HG03460 (cell line): ENCODE measurements at regions not wholly inside any gene's neighbourhood (a gene's known extent, or its start where the extent isn't known, plus 50 kb on each side); places are given as distances from the start of the nearest gene placed in this dataset.

Source experiments
- ATAC-seq: cut with Tn5 transposase; IDR thresholded peaks from one replicate; pipeline ENCODE4 v1.9.1; 2021; ENCODE audit not compliant: unreplicated experiment

DNA sequence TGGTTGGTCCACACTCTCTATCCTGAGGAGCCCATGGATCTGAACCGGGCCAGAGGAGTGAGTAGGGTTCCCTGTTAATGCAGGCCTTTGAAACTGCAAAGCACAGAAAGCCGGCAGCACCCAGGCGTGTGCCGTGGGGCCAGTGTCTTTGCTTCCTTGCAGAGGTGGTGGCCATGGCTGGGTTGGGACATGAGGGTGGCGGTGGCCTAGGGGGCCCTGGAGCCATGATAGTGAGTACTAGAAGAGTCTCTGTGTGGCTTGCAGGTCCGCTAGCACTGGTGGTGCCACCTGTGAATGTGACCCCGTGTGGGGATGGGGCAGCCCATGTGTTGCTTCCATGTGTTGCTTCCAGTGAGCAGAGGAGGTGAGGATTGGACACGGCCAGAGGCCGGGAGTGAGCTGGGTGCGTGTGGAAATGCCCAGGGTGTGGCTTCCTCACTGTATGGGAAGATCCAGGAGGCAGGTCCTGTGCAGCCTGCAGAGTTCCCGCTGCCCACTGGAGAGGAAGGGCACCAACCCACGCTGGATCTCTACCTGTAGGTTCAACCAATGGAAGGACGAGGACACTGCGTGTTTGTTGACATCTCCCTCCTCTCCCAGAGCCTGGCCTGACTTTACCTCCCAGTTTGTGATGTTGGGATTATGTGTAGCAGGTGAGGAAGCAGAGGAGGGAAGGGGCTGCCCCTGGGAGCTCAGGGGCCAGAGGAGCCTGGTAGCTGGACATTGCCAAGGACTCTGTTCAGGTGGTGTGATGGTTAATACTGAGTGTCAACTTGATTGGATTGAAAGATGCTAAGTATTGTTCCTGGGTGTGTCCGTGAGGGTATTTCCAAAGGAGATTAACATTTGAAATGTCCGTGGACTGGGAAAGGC lies 796.6 kb downstream of the TBC1D22A start:
- ATAC-seq: no peak

DNA sequence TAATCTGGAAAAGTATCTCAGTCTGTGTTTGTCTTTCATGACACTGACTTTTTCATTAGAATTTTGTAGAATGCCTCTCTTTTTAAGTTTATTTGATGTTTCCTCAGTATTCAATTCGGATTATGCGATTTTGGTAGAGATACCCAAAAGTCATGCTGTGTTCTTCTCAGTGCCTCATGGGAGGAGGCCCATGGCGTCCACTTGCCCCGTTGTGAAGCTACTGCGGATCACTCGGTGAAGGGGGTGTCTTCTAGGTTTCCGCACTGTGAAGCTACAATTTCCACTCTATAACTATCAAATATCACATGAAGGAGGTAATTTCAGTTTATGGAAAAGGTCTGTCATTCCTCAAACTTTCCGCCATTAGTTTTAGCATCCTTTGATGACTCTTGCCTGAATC lies 794.0 kb downstream of the TBC1D22A start:
- ATAC-seq: no peak

DNA sequence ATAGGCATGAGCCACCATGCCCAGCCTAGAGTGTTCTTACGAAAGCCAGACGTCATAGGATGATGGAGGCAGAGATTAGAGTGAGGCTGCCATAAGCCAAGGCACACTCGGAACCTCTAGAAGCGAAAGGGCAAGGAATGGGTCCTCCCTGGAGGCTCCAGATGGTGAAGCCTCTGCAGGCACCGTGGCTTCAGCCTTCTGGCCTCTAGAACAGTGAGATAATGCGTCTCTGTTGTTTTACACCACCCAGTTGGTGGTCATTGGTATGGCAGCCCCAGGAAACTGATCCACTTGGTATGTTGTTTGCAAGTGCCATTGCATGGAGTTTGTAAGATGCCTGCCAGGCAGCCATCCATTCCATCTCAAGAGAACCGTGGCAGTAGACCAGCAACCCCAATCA lies 791.0 kb downstream of the TBC1D22A start:
- no peak for ATAC-seq

DNA sequence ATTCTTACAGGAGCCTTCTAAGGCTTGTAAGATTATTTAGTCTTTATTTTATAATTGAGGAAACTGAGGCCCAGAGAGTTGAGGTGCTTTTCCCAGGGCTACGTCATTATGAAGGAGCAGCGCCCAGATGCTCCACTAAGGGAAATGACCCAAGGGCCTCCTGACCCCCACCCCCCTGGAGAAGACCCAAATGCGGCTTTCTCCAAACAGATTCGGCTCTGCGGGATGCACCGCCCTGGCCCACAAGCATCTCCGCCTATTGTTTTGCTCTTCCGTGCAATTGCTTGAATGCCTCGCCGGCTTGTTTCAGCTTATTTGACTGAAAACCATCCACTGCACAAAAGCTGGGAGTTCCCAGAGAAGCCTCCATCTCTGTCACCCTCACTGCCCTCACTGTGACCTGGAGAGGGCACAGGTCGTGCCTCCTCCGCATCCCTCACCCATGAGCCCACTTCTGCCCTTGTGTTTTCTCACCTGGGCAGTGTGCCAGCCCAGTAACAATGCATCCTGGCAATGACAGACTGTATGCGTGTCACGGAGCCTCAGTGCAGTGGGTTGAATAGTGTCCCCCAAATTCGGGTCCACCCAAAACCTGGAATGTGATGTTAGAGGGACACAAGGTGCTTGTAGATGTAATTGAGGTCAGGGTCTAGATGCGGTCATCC lies 790.2 kb downstream of the TBC1D22A start:
- ATAC-seq: no peak

DNA sequence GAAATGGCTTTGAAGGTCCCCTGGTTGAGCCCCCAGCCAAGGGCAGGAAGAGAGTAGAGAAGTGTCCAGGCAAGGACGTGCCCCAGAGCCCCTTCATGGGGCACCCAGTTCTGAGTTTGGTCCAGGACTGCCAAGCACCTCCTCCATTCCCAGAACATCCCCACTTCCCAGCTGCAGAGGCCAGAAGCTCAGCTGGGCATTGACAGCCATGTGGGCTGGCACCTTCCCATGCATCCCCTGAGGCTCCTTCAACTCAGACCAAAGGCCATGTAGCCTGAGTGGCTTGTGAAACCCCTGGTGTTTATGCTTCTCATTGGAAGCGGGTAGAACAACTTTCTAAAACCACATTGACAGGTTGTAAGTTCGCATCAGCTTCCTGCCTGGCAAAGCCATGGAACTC lies 789.6 kb downstream of the TBC1D22A start:
- ATAC-seq: no peak

DNA sequence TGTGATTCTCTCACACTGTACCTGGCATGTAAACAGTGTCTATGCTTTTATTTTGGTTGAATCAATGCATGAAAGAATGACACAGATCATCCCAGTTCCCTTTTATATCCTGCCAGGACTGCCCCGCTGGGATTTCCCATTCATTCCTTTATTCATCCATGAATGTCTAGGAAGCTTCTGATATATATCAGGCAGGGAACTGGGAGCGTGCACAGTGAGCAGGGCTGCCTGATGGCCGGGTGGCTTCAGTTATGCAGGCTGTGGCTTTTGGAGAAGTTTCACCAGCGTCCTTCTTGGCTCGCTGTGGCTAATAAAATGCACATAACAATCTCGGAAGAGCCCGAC lies 789.0 kb downstream of the TBC1D22A start:
- no peak for ATAC-seq

DNA sequence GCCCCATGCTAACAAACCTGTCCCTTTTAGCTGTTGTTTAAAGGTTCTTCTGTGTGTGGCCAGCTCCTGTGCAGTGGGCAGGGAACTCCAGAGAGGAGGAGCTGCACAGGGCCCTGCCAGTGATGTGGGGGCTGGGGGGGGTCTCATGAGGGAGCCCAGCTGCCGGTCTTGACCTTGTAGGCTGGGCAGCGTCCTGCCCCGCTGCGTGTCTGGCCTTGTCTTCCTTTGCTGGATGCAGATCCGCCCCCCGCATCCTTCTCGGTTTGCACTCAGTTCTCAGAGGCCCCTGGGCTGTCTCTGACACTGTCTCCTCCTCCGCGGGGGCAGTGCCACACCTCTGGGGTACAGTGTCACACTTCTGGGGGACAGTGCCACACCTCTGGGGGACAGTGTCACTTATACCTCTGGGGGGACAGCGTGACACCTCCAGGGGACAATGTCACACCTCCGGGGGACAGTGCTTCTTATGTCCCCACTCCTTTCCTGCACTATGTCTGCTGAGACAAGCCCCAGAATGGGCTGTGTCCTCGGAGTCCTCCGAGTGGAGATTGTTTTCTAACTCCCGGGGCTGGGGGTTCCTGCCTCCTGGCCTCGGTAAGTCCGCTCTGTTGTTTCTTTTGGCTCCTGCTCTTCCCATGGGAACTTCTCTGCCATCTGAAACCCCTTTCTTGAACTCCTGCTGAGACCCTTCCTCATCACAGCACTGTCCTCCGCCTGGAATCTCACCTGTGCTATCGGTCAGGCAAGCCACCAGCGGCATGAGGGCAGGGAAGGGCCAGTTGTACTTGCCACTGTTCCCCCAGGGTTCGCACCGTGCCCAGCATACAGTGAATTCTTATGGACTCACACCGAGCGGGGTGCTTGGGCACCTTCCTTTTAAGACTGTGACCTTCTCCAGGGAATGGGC lies 788.3 kb downstream of the TBC1D22A start:
- no peak for ATAC-seq

DNA sequence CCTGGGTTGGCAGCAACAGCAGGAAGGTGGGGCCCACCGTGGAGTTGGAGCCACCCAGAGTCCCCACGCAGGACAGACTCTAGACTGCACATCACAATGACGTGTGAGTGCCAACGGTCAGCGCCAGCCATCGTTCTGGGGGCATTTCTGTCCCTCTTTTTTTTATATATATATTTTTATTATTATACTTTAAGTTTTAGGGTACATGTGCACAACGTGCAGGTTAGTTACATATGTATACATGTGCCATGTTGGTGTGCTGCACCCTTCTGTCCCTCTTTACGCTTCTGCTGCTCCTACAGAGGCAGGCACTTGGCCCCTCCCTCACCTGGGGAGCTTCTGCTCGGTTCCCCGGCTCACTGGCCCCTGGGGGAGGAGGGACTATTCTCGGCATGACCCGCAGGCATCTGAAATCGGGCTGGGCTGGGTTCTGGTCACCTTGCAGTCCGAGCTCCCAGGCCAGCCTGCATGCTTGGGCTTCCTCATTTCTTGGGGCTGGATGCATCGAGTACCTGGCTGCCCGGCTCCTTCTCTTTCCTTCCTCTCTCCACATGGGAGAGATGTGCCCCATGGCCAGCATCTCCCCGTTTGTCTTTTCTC lies 787.4 kb downstream of the TBC1D22A start:
- no peak for ATAC-seq

DNA sequence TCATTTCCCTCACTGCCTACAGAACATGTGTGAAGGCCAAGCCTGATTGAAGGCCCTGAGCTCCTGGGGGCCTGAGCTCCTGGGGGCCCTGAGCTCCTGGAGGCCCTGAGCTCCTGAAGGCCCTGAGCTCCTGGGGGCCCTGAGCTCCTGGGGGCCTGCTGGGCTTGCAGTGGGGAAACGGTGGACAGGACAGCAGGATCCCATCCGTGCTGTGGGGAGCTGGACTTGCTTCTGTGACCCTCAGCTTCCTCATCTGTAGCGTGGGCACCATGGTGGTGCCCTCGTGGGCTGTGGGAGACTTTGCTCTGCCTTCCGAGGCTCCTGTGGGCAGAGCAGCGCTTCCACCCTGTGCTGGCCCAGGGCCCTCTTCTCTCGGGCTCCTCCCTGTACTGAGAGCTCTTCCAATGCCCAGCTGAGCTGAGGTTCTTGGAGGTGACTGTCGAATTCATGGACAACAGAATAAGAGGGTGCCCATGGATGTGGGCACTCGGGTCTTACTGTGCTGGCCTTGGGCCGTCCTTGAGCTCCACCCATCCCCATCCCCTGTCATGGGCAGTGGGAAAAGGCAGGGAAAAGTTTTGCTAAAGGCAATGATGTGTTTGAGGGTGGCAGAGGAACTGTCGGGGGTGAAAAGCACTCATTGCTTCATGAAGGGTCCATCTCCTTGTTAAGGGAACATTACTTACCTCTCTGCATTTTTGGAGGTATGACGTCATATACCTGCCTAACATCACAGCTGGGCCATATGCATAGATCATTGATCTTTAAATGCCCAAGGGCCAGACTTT lies 786.7 kb downstream of the TBC1D22A start:
- no peak for ATAC-seq

DNA sequence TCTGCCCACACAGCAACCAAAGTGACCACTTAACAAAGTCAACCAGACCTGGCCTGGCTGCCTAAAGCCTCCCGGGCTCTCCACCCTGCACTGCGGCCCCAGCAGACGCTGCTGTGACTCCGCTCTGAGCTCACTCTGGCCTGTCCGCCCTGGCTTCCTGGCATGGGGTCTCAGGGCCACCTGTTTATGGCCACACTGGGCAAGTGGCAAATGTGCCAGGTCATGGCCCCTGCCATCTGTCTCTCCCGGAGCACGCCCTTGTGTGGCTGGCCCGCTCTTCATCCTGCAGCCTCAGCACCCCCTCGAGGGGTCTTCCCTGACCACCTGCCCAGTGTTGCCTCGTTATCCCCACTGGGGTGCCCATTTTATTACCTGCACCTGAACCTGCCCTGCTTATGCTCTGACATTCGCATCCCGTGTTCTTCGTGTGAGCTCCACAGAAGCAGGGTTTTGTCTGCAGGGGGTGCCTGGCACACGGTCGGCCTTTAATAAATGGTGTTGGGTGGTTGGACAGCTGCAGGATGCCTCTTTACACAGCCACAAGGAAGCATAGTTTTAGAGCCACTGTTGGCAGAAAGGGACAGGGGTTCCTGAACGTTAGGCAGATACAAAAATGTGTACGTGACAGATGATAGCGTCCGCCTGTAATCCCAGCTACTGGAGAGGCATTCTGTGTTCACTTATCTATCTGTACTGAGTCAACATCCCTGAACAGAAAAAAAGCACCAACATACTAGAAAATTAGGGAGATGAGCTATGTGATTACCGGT lies 785.6 kb downstream of the TBC1D22A start:
- ATAC-seq: no peak

DNA sequence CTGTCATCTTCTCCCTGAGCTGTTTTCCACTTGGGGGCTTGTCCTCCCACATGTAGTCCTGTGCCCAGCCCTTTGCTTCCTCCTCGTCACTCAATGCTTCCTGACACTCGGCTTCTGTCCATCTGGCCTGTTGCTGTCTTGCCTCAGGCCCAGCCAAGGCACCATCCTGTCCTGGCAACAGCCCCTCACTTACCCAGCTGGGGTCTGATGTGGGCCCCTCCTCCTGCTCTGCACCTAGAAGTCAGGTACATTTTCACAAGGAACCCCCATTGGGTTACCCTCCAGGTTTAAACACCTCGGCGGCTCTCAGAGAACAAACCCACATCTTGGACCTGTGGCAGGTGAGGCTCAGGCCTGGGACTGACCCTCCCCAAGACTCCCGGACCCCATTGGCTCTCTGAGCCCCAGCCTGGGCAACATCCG lies 784.8 kb downstream of the TBC1D22A start:
- ATAC-seq: no peak

DNA sequence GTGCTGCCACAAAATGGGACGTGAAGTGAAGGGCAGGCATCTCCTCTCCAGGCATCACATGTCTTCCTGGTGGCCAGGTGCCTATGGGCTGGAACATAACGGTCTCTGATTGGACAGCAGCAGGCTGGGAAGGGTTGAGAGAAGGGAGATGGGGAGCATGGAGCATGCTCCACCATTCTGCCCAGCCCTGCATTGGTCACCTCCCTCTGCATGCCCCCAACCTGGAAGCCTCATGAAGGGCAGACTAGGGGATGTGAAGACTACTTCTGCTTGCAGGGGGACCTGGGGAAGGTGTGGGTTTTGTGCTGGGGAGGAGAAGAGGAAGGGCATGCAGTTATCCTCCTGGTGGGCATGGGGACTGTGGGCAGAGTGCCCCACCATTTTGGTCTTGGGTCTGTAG lies 782.2 kb downstream of the TBC1D22A start:
- ATAC-seq: no peak

DNA sequence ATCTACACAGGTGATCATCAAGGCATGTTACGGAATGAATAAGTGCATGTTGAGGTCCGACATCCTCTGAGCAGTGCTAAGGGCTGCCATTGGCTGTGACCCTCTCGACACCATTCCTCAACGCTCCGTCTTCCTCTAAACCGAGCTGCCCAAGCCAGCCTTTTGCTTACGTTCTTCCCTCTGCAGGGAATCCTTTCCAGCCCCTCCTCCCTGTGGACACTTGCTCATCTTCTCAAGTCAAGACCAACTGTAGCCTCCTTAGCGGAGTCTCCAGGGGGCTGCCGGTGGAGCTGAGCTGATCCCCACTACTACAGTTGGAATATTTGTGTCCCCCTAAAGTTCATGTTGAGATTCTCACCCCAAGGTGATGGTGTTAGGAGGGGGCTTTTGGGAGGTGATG lies 781.0 kb downstream of the TBC1D22A start:
- no peak for ATAC-seq

DNA sequence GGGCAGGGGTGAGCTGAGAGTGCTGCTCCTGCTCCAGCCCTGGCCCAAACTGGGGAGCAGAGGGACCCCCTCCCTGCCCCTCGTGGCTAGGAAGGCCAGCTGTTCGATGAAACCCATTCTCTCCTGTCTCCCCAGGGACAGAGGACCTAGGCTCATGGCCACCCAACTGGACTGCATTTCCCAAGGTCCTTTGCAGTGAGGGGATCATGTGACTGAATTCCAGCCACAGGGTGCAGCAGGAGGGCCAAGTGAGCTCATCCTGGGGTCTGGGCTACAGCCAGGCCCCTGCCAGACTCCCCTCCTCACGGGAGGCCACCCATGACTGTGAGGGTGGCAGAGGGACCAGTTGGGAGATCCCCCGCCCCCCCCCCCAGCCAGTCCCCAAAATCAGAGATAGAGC lies 777.6 kb downstream of the TBC1D22A start:
- ATAC-seq: no peak

DNA sequence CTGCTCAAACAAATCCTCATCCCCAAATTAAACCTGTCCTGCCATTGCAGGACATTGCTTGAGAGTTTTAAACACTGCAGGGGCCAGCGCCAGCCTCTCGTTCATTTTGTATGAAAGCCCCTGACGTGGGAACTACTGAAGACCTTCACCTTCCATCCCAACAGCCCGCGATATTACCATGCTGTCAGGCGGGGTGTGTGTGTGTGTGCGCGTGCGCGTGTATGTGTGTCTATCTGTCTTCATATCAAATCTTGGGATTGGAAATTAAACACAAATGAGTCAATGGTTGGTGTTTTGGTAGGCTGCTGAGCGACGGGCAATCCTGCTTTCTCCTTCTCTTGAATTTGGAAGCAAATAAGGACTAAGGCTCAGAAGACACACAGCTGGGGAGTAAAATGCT lies 776.9 kb downstream of the TBC1D22A start:
- no peak for ATAC-seq

DNA sequence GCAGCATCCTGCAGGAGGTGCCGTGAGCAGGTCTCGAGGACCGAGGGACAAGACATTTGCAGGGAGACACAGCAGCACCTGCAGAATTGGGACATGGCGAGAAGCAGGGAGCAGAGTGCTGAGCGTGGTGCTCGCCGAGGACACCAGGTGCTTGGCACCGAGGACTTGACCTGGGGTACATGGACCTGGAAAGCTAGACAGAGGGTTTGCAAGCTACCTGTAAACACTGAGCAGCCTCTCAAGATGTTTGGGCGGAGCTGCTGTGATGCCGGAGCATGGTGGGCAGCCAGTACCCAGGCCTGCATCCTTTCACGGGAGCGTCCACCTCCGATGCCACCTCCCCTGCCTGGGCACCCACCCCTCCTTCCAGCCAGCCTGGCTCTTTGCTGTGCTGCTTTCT lies 773.2 kb downstream of the TBC1D22A start:
- ATAC-seq: no peak

DNA sequence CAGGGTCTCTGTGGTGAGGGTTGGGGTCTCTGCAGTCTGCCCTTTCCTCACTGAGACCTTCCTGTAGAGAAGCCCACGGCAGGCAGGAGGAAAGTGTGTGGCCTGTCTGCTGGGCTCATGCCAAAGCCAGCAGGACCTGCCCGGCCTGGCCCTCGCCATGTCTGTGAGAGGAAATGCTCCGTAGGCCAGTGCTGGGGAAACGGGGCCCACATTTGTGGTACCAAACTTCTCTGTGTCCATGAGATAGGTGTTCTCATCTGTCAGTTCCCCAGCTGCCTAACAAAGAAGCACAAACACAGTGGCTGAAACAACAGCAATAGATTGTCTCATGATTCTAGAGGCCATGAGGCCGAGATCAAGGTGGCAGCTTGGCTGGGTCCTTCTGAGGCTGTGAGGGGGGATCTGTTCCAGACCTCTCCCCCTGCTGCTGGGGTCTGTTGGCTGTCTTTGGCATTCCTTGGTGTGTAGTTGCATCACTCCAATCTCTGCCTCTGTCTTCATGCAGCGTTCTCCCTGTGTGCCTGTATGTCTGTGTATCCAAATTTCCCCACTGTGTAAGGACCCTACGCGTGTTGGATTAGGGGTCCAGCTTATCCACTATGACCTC lies 772.5 kb downstream of the TBC1D22A start:
- no peak for ATAC-seq

DNA sequence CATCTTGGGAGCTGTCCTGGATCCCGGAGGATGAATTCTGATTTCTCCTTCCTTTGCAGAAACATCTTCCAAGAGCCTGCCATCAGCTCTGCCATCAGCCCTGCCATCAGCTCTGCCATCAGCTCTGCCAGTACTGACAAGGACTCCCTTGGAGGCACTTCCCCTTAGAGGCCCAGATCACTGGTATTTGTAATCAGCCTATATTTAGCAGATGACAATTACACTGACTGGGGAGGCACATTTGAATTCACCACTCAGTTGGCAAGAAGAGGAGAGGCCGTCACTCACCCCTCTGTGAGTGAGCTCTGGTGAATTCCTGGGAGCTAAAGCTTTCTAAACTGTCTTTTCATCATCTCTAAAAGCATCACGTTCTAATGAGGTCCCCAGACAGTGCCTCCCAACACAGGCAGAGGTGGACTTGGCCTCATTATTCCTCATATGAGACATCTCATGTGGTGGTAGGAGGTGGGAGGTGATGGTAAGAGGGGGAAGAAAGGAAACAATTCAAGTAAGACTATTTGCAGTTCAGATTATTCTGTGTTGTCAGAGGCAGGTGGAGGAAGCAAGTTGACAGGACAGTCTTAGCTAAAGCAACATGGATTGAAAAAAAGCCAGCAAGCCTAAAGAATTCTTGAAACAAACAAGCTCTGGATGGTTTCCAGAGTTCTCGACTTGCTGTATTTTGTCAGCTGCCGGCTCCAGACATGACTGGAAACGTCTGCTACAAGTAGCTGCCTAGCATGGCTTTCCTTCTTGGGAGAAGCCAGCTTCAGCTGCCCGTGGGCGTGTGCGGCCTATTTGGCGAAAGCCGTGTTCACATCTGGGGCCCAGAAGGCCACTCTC lies 771.7 kb downstream of the TBC1D22A start:
- ATAC-seq: no peak
